Heart left ventricle (tissue), 16 donors: ENCODE measurements at regions not wholly inside any gene's neighbourhood (a gene's known extent, or its start where the extent isn't known, plus 50 kb on each side); places are given as distances from the start of the nearest gene placed in this dataset.
"Not testable (repeated sequence)": the region's sequence is repeated elsewhere in the genome, so short reads cannot be mapped to it uniquely, and the experiment has no call there.

Source experiments
- ATAC-seq, 4 donors: fragments of 200-7000 bp; cut with Tn5 transposase; one replicate each; pipeline ENCODE4 v1.9.1; 2020 to 2022; ENCODE audit warnings: moderate library complexity in 4 of 4, mild to moderate bottlenecking in 3 of 4, moderate number of reproducible peaks in 1 of 4
- DNase-seq, 5 donors: peaks; one replicate each; pipeline ENCODE4 v3.0.0-alpha.2; 2020
- H3K27ac ChIP-seq, 12 donors: fragments of 200-600 bp; sonication (generic) in 4 of 12; one replicate each; pipeline versions ENCODE4 v1.5.0 to v1.8.0; 2016 to 2022; ENCODE audit warnings: mild to moderate bottlenecking in 2 of 12
- H3K27me3 ChIP-seq, 9 donors: fragments of 200-600 bp; sonication (generic) in 2 of 9; one replicate each; pipeline versions ENCODE4 v1.5.1 to v1.8.0; 2016 to 2022; ENCODE audit warnings: mild to moderate bottlenecking in 3 of 9
- H3K36me3 ChIP-seq, 9 donors: fragments of 200-600 bp; sonication (generic) in 2 of 9; one replicate each; pipeline versions ENCODE4 v1.5.0 to v1.8.0; 2018 to 2022; ENCODE audit warnings: mild to moderate bottlenecking in 2 of 9
- H3K4me1 ChIP-seq, 12 donors: fragments of 200-600 bp; sonication (generic) in 4 of 12; one replicate each; pipeline versions ENCODE4 v1.5.0 to v1.8.0; 2016 to 2022; ENCODE audit warnings: mild to moderate bottlenecking in 3 of 12
- H3K4me3 ChIP-seq, 12 donors: fragments of 200-600 bp; sonication (generic) in 4 of 12; one replicate each; pipeline versions ENCODE4 v1.5.0 to v1.8.0; 2017 to 2022; ENCODE audit warnings: mild to moderate bottlenecking in 9 of 12, moderate library complexity in 4 of 12
- H3K9me3 ChIP-seq, 12 donors: fragments of 200-600 bp; sonication (generic) in 4 of 12; one replicate each; pipeline versions ENCODE4 v1.5.0 to v1.8.0; 2016 to 2022; ENCODE audit warnings: mild to moderate bottlenecking in 1 of 12
- POLR2A ChIP-seq, 2 donors: fragments of 450-650 bp; IDR thresholded peaks; one replicate each; pipeline ENCODE4 v1.6.1; 2017; ENCODE audit warnings: antibody characterized with exemption in 2 of 2, mild to moderate bottlenecking in 2 of 2, moderate library complexity in 2 of 2
- WGBS, 4 donors: extraction: QIAGEN DNeasy Blood & Tissue Kit in 2 of 4; methylation state at CpG; one replicate each; pipeline versions ENCODE4 v1.1.5 to v1.1.7; 2013 to 2018; 5-methylcytosine and 5-hydroxymethylcytosine counted together
- intact Hi-C, 10 donors: fragments of 100-400 bp; cut with DNase I; formaldehyde crosslinking; loops; one replicate each; pipeline versions ENCODE4 v1.11.1 to v1.14.2; 2022
- TF ChIP-seq, protein P1 (sequence below), 12 donors: fragments of 200-600 bp; sonication (generic) in 4 of 12; IDR thresholded peaks; one replicate each; pipeline versions ENCODE4 v1.5.0 to v1.8.0; 2018 to 2022; ENCODE audit warnings: antibody characterized with exemption in 12 of 12, mild to moderate bottlenecking in 5 of 12
- donor health status: ischemic (EF 13 %, LVEDD 7.1; RV severe dilation, severe dysfunction).
- donor health status: healthy with polysubstance abuse.
- donor health status: DM: no; HTN: yes; CAD: no.
- donor health status: DM: no; HTN: no; CAD: no.
- donor health status: ischemic (EF 25% LVEDD 6.9; RV normal size, moderate dysfunction).
- donor health status: ischemic (EF 25% LVEDD 5.7; RV mildly dilated, moderate dysfunction).
- donor health status: healthy.
- donor health status: DM: yes; HTN: yes; CAD: no.
- donor health status: ischemic (EF 35%, LVEDD 5.7; RV mildly dilated, moderate dysfunction).
- donor health status: nonischemic (EF 11% LVEDD 7.7; RV severe dilation, severe dysfunction).
- donor health status: DM: yes; HTN: yes; CAD: no.
- donor health status: PGD.
- donor health status: ischemic (EF 29% LVEDD 5.4; RV normal size, mild dysfunction).
- donor health status: nonischemic (EF 23%, LVEDD 6.1; RV moderate dilation, normal function).

DNA sequence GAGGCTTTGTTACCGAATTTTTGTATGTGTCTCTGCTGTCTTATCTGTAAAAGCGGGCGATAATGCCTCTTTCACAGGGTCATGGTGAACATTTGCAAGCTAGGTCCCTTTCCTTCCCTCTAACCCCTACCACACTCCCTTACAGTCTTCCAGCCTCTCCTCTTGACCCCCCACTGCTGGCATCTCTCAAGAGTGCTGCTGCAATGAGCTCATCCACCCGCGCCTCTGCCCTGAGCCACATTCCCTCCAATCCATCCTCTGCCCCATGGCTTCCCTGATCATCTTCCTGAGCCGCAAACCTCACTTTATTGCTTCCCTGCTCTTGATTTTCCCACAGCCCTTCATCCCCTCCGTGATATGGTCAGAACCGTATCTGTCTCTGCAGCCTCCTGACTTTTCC is 343.6 kb downstream of the BCL11B start:
- DNase-seq (no peak), ATAC-seq (no peak)
- intact Hi-C loops, result no loop called here
- Histone ChIP-seq H3K27ac (no peak overlapping the region), H3K4me1 (no peaks in the 10 kb centered on the region), H3K9me3 (no peaks in the 10 kb centered on the region), H3K27me3 (peaks cover 0 to 3% (median 0%) of the 10 kb centered on the region in 9 donors), H3K36me3 (no peaks in the 10 kb centered on the region), H3K4me3 (no peak overlapping the region)
- TF ChIP-seq, protein P1, sequence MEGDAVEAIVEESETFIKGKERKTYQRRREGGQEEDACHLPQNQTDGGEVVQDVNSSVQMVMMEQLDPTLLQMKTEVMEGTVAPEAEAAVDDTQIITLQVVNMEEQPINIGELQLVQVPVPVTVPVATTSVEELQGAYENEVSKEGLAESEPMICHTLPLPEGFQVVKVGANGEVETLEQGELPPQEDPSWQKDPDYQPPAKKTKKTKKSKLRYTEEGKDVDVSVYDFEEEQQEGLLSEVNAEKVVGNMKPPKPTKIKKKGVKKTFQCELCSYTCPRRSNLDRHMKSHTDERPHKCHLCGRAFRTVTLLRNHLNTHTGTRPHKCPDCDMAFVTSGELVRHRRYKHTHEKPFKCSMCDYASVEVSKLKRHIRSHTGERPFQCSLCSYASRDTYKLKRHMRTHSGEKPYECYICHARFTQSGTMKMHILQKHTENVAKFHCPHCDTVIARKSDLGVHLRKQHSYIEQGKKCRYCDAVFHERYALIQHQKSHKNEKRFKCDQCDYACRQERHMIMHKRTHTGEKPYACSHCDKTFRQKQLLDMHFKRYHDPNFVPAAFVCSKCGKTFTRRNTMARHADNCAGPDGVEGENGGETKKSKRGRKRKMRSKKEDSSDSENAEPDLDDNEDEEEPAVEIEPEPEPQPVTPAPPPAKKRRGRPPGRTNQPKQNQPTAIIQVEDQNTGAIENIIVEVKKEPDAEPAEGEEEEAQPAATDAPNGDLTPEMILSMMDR (IDR thresholded peaks at IDR 0.05), result no peak
- TF ChIP-seq POLR2A (IDR thresholded peaks at IDR 0.05), result no peak
- WGBS, 4 donors, result 67 to 71% (median 70%) methylated on average over 8 of the region's 8 CpGs

DNA sequence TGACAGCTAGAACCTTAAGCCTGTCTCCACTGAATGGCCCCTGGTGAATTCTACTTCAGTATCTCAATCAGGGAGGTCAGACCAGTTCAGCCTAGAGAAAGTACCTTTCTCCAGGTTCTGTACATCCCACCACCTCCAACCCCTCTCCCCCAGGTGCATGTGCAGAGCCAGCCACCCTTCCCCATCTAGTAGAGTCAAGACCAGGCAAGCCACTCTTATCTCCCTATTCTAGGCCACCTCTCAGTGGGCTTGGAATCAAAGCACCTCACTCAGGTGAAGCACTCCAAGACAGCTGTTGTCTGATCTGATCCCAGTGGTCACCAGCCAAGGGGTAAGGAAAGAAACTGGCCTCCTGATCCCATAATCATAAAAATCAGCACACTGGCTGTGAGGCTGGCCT is 340.9 kb downstream of the BCL11B start:
- Histone ChIP-seq H3K4me3 (no peak overlapping the region), H3K4me1 (no peaks in the 10 kb centered on the region), H3K36me3 (no peaks in the 10 kb centered on the region), H3K27ac (no peak overlapping the region), H3K9me3 (no peaks in the 10 kb centered on the region), H3K27me3 (peaks cover 0 to 3% (median 0%) of the 10 kb centered on the region in 9 donors)
- intact Hi-C loops, result no loop called here
- no peak for DNase-seq
- ATAC-seq, result no peak
- no peak for TF ChIP-seq POLR2A (IDR thresholded peaks at IDR 0.05)
- TF ChIP-seq, protein P1 (IDR thresholded peaks at IDR 0.05), result no peak

GRCh38 chr14:98931911-98932310 is 340.1 kb downstream of the BCL11B start:
- TF ChIP-seq, protein P1 (IDR thresholded peaks at IDR 0.05), result no peak
- no peak for TF ChIP-seq POLR2A (IDR thresholded peaks at IDR 0.05)
- Histone ChIP-seq H3K4me3 (no peak overlapping the region), H3K9me3 (no peaks in the 10 kb centered on the region), H3K27ac (no peak overlapping the region), H3K4me1 (no peaks in the 10 kb centered on the region), H3K36me3 (no peaks in the 10 kb centered on the region), H3K27me3 (peaks cover 0 to 5% (median 0%) of the 10 kb centered on the region in 9 donors)
- ATAC-seq (no peak), DNase-seq (no peak)
- intact Hi-C loops, result no loop called here
- WGBS, 4 donors, result 76 to 84% (median 78%) methylated on average over 8 of the region's 8 CpGs

- Histone ChIP-seq H3K9me3 (no peaks in the 10 kb centered on the region), H3K4me3 (no peak overlapping the region), H3K36me3 (no peaks in the 10 kb centered on the region), H3K4me1 (no peaks in the 10 kb centered on the region), H3K27me3 (peaks cover 0 to 11% (median 0%) of the 10 kb centered on the region in 9 donors), H3K27ac (no peak overlapping the region)
- WGBS, 4 donors, result 74 to 80% (median 79%) methylated on average over 8 of the region's 8 CpGs
- DNase-seq (no peak), ATAC-seq (no peak)
- intact Hi-C loops, result no loop called here
- TF ChIP-seq, protein P1 (IDR thresholded peaks at IDR 0.05), result no peak
- no peak for TF ChIP-seq POLR2A (IDR thresholded peaks at IDR 0.05)
Measured at GRCh38 chr14:98932431-98933325, 339.3 kb downstream of the BCL11B start.

- H3K9me3 ChIP-seq, H3K4me1 ChIP-seq, H3K36me3 ChIP-seq, intact Hi-C loops, ATAC-seq, H3K27ac ChIP-seq, DNase-seq, H3K4me3 ChIP-seq: not testable (repeated sequence)
- H3K27me3 ChIP-seq, result peaks cover 0 to 12% (median 0%) of the 10 kb centered on the region in 9 donors
- 70 to 76% (median 73%) methylated on average over 5 of the region's 5 CpGs for WGBS, 4 donors
Measured at GRCh38 chr14:98934569-98934968, 337.4 kb downstream of the BCL11B start.
